Nucleus accumbens (tissue), 56 donors: ENCODE measurements at regions not wholly inside any gene's neighbourhood (a gene's known extent, or its start where the extent isn't known, plus 50 kb on each side); places are given as distances from the start of the nearest gene placed in this dataset.
A peak's percentile ranks its signal among the peaks of the same experiment; 100 is the strongest.

Experiments used
- DNase-seq, 56 donors: peaks; one replicate each; lab custom pipeline; 2025; lab: John Stamatoyannopoulos, UW

DNA sequence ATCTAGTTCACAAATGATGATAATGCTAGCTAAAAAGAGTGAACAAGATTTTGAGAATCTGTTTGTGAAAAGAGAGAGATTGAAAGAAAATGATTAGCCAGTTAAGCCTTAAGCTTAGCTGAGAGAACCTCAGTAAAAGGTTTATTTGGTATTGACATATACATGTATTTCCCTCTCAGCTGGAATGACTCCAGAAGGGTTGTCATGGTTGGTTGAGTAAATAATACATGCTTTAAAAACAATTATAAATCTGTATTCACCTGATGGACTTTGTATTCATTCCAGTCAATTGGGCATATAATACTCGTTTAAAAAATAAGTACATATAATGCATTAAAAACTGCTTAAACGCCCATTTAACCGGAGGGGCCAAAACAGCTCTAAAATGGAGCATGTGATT is 181.4 kb downstream of the GRB14 start:
- DNase-seq = no peak

DNA sequence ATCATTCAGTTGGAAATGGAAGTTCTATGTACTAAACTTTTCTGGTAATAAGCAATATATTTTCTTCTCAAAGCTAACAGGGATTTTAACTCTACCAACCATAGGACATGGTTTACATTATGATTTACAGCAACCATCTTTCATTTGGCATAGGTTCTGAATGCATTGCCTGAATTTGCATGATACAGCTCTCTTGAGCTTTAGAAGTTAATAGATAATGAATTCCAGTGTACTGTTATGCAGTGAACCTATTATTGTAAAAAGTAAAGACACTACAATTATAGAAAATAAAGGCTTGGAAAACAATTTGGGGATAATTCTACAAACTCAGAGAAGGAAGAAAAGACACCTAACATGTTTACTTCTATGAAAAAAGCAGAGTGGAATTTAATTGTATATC is 182.0 kb downstream of the GRB14 start:
- DNase-seq = no peak

DNA sequence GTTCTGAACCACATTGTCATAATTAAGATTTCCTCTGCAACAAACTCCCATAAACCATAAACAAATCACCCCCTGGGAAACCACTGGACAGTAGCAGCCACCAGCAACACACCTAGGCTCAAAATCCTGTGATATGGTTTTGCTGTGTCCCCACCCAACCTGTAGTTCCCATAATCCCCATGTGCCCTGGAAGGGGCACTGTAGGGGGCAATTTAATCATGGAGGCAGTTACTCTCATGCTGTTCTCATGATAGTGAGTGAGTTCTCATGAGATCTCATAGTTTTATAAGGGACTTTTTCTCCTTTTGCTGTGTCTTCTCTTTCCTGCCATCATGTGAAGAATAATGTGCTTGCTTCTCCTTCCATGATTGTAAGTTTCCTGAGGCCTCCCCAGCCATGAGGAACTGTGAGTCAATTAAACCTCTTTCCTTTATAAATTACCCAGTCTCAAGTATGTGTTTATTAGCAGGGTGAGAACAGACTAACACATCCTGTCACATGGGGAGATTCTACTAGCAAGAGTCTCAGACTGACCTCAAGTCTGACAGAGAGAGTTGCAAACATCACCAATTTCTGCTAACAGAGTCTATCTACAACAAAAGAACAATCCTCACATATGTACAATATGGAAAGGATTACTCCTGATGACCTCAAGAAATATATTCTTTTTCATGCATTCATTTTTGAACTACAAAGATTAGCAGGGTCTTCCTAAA is 182.6 kb downstream of the GRB14 start:
- no peak for DNase-seq

DNA sequence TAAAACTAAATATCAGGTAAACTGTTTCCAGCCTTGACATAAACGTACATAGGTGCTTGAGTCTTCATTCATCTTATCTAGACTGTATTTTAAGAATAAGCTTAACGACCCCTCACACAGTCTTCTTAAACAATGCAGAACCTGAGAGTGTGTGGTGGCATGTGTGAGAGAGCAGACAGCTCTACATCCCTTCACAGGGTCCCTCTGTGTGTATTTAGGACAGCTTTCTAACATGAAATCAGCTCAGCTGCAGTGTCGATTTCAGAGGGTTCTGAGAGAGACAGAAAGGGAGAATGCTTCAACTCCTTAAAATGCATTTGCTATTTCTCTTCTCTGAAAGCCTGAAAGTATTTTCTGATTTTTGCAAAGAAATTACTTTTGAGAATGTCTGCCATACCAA is 185.2 kb downstream of the GRB14 start:
- DNase-seq = no peak

DNA sequence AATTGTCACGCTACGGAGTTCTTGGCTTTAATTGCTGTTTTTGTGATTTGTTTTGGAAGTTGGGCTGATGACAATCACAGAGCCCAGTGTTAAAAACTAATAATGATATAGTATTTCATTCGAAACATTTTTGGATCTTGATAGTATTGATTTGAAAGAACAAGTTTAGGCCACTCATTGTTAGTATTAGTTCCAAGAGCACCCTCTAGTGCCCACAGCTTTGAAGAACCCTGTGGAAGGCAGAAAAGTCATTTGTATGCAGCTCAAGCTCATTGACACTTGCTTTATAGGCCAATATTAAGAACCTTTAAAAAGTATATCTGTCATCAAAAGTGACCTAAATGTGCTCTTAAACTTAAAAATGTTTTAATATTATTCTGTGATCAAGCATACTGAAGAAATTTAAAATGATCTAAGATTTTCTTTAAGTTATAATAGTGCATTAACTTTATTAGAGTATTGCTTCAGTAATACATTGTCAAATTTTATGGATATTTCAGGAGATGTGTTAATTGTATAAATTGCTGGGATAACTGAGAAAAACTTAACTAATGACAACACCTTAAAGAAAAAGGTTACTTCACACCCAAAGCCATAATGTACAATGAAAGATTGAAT is 191.0 kb downstream of the GRB14 start:
- peak in 21 of 56 donors; percentile 0 to 48 (median 8) for DNase-seq

DNA sequence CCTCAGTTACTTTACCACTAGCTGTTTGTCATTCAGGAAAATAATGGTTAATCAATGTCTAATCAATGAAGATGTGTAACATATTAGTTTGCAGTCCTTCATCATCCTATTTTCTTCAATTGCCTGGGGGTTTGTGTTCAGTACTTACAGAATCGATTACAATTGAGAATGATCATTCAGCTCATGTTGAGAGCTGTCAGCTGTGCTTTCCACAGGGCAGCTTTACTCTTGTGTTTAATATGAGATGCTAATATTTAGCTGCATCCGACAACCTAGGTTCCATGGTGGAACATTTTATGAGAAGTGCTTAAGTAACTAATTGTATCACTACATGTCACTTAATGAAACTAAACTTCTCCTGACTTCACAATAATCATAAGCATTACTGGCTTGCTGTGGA is 191.9 kb downstream of the GRB14 start:
- no peak for DNase-seq

DNA sequence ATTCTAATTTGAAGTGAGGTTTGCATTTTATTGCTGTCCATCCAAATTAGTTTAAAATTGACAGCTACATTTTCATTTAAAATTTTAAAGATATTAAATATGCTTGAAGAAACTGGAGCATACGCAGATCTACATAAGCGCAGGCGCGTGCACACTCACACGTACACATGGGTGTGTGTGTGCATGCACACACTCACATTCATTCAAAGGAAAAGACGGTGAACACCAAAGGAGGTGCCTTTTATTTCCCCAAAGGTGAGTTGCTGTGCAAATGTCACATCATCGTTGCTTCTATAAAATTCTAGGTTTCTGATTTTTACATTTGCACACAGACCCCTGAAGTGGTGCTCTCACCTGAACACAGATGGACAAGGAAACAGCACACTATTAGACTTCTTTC is 194.2 kb downstream of the GRB14 start:
- no peak for DNase-seq

DNA sequence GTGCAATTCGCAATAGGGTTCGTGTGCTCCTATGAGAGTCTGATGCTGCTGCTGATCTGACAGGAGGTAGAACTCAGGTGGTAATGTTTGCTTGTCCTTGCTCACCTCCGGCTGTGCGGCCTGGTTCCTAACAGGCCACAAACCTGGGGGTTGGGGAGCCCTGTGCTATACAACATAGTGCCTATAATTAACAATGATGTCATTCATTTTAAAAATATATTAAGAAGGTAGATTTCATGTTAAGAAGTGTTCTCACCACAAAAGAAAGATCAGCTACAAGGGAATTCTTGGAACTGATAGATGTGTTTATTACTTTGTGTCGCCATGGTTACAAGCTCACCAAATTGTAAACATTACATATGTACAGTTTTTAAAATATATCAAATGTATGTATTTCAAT is 200.5 kb downstream of the GRB14 start:
- no peak for DNase-seq

DNA sequence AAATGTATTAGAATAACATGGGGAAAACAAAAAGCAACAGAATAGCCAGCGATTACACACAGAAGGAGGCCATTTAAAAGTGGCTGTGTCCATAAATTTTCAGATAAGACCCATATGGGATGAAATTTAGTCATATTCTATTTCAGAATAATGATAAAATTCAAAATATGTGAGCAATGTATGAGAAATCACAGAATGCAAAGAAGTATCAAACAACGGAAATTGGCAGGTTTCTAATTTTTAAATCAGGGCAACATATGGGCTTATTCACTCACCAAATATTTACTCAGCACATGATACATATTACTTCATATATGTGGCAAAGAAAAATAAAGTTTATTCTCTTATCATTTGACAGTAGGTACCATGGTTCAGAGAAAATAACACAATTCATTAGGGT is 208.5 kb downstream of the GRB14 start:
- no peak for DNase-seq

DNA sequence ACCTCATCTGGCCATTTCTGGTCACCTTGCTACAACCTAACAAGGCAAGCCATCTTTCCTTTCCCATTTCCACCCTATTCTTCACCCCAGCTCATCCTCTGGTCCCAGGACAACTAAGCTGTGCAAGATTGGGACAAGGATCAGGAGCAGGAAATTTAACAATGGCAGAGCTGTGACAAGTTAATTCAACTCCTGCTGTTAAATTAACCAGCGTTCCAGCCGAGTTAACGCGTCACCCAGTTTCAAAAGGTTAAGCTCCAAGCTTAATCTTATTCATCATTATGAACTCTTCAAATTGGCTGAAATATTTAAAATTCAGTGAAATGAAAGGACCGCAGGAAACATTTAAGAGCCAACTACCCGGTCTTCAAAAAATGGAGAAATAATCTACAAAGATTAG is 231.9 kb downstream of the GRB14 start:
- DNase-seq = no peak

DNA sequence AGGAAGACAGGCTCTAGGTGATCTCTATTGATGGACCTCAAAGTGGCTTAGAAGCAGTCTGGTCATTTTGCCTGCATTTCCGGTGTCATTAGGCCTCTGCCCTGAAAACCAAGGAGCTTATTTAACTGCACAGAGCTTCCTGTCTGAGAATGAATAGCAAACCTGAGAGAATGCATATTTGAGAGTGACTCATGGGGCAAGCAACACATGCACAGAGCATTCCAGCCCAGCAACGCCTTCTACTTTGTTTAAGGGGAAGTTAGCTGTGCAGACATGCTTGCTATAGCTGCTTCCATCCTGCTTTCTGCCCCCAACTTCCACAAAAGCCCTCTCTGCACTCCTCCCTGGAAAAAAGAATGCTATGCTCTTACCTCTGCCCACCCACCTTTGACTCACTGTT is 232.8 kb downstream of the GRB14 start:
- peak in 19 of 56 donors; percentile 1 to 45 (median 9) for DNase-seq

DNA sequence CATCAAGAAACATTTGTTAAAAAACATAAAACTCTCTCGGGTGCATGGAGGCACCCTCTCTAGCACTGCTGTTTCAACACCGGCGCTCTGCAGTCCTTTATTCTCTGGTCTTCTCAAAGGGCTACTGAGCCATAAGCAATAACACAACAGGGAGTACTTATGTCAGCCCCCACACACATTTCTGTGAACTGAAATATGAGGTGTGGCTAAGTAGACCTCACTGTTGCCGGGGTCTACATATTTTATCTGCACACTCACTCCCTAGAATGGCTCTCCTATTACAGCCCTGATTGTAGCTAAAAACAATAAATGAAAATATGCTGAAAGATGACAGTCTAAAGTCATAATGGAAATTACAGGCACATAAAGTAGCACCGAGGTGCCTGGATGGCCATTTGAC is 235.1 kb downstream of the GRB14 start:
- no peak for DNase-seq

DNA sequence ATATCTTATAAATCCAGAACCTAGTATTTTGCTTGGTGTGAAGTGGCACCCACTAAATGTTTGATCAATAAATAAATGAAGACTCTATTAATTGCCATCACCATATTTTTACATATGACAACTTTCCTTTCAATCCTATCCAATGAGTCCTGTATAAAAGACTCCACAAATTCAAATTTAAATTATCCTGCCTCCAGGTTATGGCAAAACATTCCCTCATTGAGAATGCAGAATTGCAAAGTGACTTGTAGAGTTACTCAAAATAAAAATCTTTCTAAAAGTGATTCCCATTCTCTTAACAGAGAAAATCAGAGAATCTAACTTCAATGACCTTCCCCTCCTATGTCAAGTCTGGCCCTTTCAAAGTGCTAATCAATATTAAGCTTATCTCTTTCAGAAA is 236.8 kb downstream of the GRB14 start:
- no peak for DNase-seq

DNA sequence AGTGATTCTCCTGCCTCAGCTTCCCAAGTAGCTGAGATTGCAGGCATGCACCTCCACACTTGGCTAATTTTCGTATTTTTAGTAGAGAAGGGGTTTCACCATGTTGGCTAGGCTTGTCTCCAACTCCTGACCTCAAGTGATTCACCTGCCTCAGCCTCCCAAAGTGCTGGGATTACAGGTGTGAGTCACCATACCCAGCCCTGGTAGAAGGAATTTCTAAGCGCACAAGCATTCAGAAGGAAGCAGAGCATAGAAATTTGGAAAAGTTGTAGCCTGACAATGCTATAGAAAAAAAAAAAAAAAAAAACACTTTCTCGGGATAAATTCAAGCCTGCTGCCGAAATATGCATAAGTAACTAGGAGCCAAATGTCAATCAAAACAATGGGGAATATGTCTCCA is 249.4 kb downstream of the GRB14 start:
- no peak for DNase-seq

DNA sequence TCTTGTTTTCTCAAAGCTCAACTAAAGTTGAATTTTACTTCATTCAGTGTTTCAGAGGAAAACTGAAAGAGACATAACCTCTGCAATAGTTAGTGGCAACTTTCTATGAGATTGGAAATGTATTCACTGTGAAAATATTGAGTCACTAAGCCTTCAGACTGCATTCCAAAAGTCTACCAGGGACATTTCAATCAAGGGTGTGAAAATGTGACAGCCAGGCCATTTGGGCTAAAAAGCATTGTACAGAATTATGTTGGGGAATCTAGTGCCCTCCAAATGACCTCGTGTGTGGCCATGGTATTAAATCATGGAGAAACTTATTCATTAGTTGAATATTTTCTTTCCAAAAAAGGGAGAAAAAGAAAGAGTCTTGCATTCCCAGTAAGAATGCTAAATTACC is 251.9 kb downstream of the GRB14 start:
- DNase-seq = no peak

DNA sequence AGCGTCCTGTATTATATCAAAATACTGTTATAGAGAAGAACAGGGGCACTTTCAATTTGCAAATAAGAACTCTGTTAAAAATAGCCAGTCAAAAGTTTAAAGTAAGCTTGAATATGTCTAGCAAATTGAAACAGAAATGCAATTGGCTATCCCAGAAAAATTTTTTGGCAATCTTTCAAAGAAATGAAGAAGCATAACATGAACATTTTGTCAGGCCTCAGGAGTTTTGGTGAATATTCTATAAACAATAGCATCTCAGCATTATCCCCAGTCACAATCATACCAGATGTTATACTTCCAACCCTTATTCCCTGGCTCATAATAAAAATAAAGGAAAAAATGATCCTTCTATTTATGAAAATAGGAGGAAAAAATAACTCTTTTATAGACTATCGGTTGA is 252.4 kb downstream of the GRB14 start:
- no peak for DNase-seq

DNA sequence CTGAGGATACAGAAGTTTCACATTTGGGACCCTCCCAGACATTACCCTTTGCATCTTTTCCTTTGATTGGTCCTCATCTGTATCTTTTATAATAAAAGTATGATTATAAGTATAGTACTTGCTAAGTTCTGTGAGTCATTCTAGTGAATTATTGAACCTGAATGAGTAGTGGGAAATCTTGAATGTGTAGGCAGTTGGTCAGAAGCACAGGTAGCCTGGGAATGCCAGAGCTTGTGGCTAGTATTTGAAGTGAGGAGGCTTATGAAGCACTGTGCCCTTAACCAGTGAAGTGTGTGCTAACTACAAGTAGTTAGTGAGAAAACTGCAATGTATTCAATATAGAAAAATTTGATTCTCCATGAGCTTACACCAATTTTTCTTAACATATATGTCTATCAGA is 257.6 kb downstream of the GRB14 start:
- DNase-seq = no peak

DNA sequence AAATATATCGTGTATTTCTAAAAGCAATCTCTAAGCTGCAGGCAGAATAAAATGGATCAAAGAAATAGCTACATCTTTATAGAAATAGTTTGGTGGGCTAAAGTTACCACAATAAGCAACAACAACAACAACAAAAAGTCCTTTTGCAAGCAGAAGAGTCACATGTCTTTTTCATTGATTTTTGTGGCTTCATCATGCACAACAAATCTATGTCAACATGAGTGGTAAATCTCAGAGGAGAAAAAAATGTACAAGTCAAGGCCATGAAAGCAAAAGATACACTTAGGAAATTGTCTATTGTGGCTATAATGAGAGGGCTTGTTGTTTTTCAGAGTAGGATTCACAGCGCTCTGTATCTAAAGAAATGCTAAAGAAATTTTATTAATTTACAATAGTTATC is 269.7 kb downstream of the GRB14 start:
- no peak for DNase-seq

DNA sequence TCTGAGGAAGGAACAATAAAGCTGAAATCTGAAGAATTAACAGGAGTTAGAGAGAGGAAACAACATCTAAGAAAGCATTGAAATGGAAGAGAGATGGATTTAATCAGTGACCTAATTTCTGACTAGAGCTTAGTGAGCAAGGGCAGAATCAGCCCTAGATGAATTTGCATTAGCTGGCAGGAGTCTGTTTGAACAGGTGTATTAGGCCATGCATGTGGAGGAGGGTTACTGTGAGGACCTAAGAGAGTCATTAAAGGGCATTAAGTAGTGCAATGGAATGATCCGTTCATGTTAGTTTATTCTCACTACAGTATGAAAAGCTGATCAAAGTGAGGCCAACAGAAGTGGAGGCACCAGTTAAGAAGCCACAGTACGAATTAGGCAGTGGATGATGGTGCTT is 285.3 kb downstream of the GRB14 start:
- no peak for DNase-seq

DNA sequence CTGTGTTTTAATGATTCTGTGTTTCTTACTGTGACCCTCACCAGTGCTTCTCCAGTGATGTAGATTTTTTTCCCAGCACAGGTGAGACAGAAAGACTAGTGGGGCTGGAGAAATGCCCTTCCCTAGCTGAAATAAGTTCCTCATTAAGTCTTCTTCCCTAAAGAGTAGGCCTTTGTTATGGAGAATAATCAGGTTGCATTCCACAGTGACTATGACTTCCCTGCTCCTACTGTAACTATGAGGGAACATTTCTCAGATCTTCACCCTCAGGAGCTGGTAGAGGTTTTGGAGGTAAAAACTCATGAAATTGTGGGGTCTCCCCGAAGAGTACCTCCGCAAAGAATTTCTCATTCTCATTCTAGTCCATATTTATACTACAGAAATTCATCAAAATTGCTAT is 286.2 kb downstream of the GRB14 start:
- no peak for DNase-seq

DNA sequence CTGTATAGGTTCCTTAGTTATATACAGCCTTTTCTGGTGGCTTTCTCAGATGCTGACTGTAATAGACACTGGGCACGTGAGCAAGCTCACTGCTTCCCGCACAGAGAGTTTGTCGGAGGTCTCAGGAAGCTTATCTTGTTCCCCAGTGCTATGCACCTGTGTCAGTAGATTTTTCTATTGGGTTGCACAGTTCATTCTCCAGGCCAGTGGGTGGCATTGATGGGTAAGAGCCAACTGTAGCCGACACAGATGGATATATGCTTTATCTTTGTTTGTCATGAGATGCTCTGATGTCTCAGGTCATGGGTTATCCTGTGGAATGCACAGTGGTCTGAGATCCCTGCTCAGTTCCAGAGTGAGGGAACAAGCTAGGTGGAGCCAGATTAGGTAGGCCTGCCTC is 293.0 kb downstream of the GRB14 start:
- no peak for DNase-seq

DNA sequence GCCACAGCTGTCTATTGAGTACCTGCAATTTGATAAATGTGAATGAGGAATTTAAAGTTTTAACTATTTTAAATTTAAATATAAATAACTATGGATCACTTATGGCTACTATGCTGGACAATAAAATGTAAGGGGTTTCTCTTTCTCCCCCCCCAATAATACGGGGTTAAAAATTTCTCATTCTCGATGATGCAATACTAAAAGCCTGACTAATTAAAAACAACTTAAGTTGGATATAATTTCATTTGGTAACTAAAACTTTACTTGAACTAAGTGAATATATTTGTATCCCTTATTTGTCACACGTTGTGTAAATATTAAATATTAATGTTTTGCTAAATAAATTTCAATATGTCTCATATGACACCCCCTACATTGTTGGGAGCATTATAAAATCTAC is 297.3 kb downstream of the GRB14 start:
- DNase-seq = no peak

DNA sequence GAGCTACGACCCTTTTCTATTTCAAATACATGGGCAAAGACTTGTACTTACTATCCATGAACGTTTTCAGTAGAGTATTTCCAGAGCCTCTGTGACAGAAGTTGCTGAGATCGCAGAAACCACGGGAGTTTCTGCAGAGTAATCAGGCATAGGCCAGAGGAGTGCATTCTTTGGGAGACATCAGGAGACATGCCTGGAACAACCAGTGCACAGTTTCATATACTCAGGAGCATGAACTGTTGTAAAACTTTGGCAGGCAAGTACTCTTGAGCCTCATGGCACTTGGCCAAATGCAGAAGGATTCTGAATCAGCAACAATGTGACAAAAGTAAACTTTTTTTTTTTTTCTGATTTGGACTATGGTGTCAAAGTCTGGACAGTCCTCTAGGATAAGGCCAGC is 307.1 kb downstream of the GRB14 start:
- peak in 1 of 56 donors; percentile 1 for DNase-seq
